HFFc6 (cell line): ENCODE measurements at regions not wholly inside any gene's neighbourhood (a gene's known extent, or its start where the extent isn't known, plus 50 kb on each side); places are given as distances from the start of the nearest gene placed in this dataset.

Experiments
- DNase-seq: peaks from one replicate; pipeline ENCODE4 v3.0.0-alpha.2; 2018
- H3K27ac Mint-ChIP-seq: 2 replicates; pipeline ENCODE4 v1.8.0; 2020; ENCODE audit warnings: mild to moderate bottlenecking, mixed read lengths
- H3K27me3 Mint-ChIP-seq: 2 replicates; pipeline ENCODE4 v1.8.0; 2021; ENCODE audit warnings: mild to moderate bottlenecking, moderate library complexity, mixed read lengths; ENCODE audit not compliant: insufficient read depth
- H3K36me3 Mint-ChIP-seq: 2 replicates; pipeline ENCODE4 v1.8.0; 2021; ENCODE audit warnings: low read depth, mixed read lengths
- H3K4me1 Mint-ChIP-seq: 2 replicates; pipeline ENCODE4 v1.8.0; 2020; ENCODE audit warnings: low read depth, mixed read lengths
- H3K4me3 Mint-ChIP-seq: 2 replicates; pipeline ENCODE4 v1.8.0; 2020; ENCODE audit warnings: mild to moderate bottlenecking, moderate library complexity, mixed read lengths
- H3K9me3 Mint-ChIP-seq: 2 replicates; pipeline ENCODE4 v1.8.0; 2020; ENCODE audit warnings: mild to moderate bottlenecking, mixed read lengths
- TF ChIP-seq, protein P1 (sequence below): fragments of 200-600 bp; sonication (generic); IDR thresholded peaks from 2 replicates; pipeline ENCODE4 v1.5.0; 2021; ENCODE audit warnings: antibody characterized with exemption, mild to moderate bottlenecking

GRCh38 chrY:16959071-16959470, 920.9 kb downstream of the CDY2B start:
- TF ChIP-seq, protein P1, sequence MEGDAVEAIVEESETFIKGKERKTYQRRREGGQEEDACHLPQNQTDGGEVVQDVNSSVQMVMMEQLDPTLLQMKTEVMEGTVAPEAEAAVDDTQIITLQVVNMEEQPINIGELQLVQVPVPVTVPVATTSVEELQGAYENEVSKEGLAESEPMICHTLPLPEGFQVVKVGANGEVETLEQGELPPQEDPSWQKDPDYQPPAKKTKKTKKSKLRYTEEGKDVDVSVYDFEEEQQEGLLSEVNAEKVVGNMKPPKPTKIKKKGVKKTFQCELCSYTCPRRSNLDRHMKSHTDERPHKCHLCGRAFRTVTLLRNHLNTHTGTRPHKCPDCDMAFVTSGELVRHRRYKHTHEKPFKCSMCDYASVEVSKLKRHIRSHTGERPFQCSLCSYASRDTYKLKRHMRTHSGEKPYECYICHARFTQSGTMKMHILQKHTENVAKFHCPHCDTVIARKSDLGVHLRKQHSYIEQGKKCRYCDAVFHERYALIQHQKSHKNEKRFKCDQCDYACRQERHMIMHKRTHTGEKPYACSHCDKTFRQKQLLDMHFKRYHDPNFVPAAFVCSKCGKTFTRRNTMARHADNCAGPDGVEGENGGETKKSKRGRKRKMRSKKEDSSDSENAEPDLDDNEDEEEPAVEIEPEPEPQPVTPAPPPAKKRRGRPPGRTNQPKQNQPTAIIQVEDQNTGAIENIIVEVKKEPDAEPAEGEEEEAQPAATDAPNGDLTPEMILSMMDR, result no peak
- Mint-ChIP-seq H3K9me3 (peaks cover 15% of the 10 kb centered on the region; the same call in 1 of the 2 replicates), H3K4me3 (no peak overlapping the region), H3K4me1 (no peaks in the 10 kb centered on the region), H3K36me3 (no peaks in the 10 kb centered on the region), H3K27me3 (no peaks in the 10 kb centered on the region), H3K27ac (no peak overlapping the region)
- no peak for DNase-seq

GRCh38 chrY:16947221-16947620, 932.8 kb downstream of the CDY2B start:
- peaks cover 1% of the 10 kb centered on the region; the same call in 1 of the 2 replicates for H3K27me3 Mint-ChIP-seq
- no peak for DNase-seq
- peaks cover 13% of the 10 kb centered on the region for H3K9me3 Mint-ChIP-seq
- no peaks in the 10 kb centered on the region for H3K4me1 Mint-ChIP-seq
- H3K4me3 Mint-ChIP-seq, result no peak overlapping the region
- no peak overlapping the region for H3K27ac Mint-ChIP-seq
- TF ChIP-seq, protein P1, result no peak
- H3K36me3 Mint-ChIP-seq, result no peaks in the 10 kb centered on the region
